Erythroblast (primary cell): ENCODE measurements at regions not wholly inside any gene's neighbourhood (a gene's known extent, or its start where the extent isn't known, plus 50 kb on each side); places are given as distances from the start of the nearest gene placed in this dataset.
"Not testable (repeated sequence)": the region's sequence is repeated elsewhere in the genome, so short reads cannot be mapped to it uniquely, and the experiment has no call there.

Source experiments
- GATA1 ChIP-seq: IDR thresholded peaks from 2 replicates; pipeline ENCODE4 v1.6.1; 2011; ENCODE audit warnings: low read depth, mild to moderate bottlenecking, control low read depth, low read length, moderate library complexity
- POLR2A ChIP-seq: IDR thresholded peaks from 2 replicates; pipeline ENCODE4 v1.6.1; 2011; ENCODE audit warnings: mild to moderate bottlenecking, low read length

DNA sequence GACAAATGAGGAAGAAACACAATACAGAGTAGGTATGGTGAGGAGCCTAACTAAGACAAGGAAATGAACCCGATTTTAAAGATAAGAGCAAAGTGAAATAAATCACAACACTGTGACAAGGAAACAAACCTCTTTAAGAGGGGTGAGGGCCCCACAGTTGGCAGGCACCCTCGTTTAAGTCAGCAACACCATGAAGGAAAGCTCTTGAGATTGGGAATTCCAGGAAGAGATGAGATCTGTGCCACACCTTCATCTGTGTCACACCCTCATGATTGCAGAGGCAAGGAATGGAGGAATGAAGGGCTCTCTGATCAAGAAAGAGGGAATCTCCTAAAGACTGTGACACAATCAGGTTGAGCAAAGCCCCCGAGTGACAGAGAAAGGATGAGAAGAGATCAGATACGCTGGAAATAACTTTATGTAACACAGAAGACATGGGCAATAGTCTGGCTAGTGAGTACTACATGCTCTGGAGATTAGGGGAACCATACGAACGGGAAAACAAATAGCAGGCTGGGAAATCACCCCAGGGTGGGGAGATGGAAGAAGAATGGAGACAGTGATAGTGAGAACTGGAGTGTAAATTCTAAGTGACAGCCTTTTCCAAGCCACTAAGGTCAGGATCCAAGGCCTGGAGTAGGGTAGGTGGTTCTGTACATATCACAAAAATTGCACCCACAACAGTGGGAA, 51.7 kb upstream of the TERB2 start:
- TF ChIP-seq POLR2A, GATA1: not testable (repeated sequence)
